Spleen (tissue), 11 donors: ENCODE measurements at regions not wholly inside any gene's neighbourhood (a gene's known extent, or its start where the extent isn't known, plus 50 kb on each side); places are given as distances from the start of the nearest gene placed in this dataset.

Source experiments
- DNase-seq: peaks from one replicate; pipeline ENCODE4 v3.0.0-alpha.2; 2020
- H3K27ac ChIP-seq, 8 donors: fragments of 200-600 bp; sonication (generic) in 7 of 8; 1 replicate in 4 of 8; 2 replicates in 4 of 8; pipeline versions ENCODE4 v1.5.0 to v1.8.0; 2016 to 2021; ENCODE audit warnings: inconsistent platforms in 4 of 8, mild to moderate bottlenecking in 4 of 8, moderate library complexity in 1 of 8
- H3K27me3 ChIP-seq, 7 donors: fragments of 200-600 bp; sonication (generic) in 6 of 7; replicated peaks in 1 of 7; 1 replicate in 4 of 7; 2 replicates in 3 of 7; pipeline versions ENCODE4 v1.5.0 to v1.8.0; 2016 to 2021; ENCODE audit warnings: inconsistent platforms in 3 of 7, mild to moderate bottlenecking in 1 of 7
- H3K36me3 ChIP-seq, 6 donors: fragments of 200-600 bp; sonication (generic) in 5 of 6; 1 replicate in 4 of 6; 2 replicates in 2 of 6; pipeline versions ENCODE4 v1.5.0 to v1.8.0; 2016 to 2021; ENCODE audit warnings: inconsistent platforms in 2 of 6
- H3K4me1 ChIP-seq, 6 donors: fragments of 200-600 bp; sonication (generic) in 5 of 6; 1 replicate in 3 of 6; 2 replicates in 3 of 6; pipeline versions ENCODE4 v1.5.0 to v1.8.0; 2016 to 2021; ENCODE audit warnings: inconsistent platforms in 3 of 6
- H3K4me3 ChIP-seq, 8 donors: fragments of 200-600 bp; sonication (generic) in 7 of 8; 1 replicate in 4 of 8; 2 replicates in 4 of 8; pipeline versions ENCODE4 v1.5.0 to v1.8.0; 2016 to 2021; ENCODE audit warnings: inconsistent platforms in 4 of 8, mild to moderate bottlenecking in 4 of 8, moderate library complexity in 2 of 8
- H3K9me3 ChIP-seq, 8 donors: fragments of 200-600 bp; sonication (generic) in 7 of 8; 1 replicate in 4 of 8; 2 replicates in 4 of 8; pipeline versions ENCODE4 v1.5.0 to v1.8.0; 2016 to 2021; ENCODE audit warnings: inconsistent platforms in 4 of 8
- POLR2A ChIP-seq, 3 donors: fragments of 450-650 bp; IDR thresholded peaks; one replicate each; pipeline ENCODE4 v1.5.1; 2017; ENCODE audit warnings: antibody characterized with exemption in 3 of 3, mild to moderate bottlenecking in 1 of 3
- POLR2AphosphoS5 ChIP-seq, 3 donors: sonication (generic); formaldehyde crosslinking; IDR thresholded peaks; one replicate each; pipeline ENCODE4 v1.5.1; 2017; ENCODE audit warnings: antibody characterized with exemption in 3 of 3
- WGBS, 5 donors: extraction: QIAGEN DNeasy Blood & Tissue Kit in 3 of 5; methylation state at CpG; one replicate each; pipeline versions ENCODE4 v1.1.5 to v1.1.7; 2013 to 2018; 5-methylcytosine and 5-hydroxymethylcytosine counted together
- intact Hi-C: fragments of 100-400 bp; cut with DNase I; formaldehyde crosslinking; loops from one replicate; pipeline ENCODE4 v1.15.0; 2023; ENCODE audit warnings: low total_unique reads
- TF ChIP-seq, protein P1 (sequence below), 11 experiments: fragments of 200-600 bp in 7 of 11; fragments of 450-650 bp in 4 of 11; sonication (generic) in 4 of 11; IDR thresholded peaks in 8 of 11; conservative IDR thresholded peaks in 3 of 11; 1 replicate in 7 of 11; 2 replicates in 4 of 11; pipeline versions ENCODE4 v1.4.0 to v1.8.0; 2016 to 2021; ENCODE audit warnings: antibody characterized with exemption in 11 of 11, inconsistent platforms in 4 of 11, mild to moderate bottlenecking in 1 of 11
- donor health status: healthy with polysubstance abuse.
- donor health status: DM: no; HTN: no; CAD: no; lungs with moderate emphysema.
- donor health status: DM: no; HTN: no; CAD: no.
- donor health status: Bipolar disorder and iron deficiency.
- donor health status: healthy.
- donor health status: DM: no; HTN: no; CAD: no.
- donor health status: DM: yes; HTN: yes; CAD: no.

DNA sequence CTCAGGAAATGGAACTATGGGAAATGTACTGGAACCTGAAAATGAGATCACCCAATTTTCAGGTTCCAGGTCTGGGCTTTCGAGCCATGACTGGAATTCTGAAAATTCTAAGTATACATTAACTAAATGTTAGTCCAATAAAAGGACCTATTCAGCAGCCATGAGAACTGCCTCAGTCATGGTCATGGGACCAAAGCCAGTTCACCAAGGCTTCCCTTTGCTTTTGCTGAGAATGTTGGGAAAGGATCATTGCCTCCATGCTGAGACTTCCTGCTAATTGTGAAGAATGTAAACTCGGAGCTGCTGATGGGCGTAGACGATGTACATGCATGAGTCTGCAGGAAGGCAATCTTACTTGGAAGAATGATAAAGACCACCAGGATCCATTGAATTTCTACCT lies 624.4 kb upstream of the SOX11 start:
- no peak for DNase-seq
- Histone ChIP-seq H3K4me3 (no peak overlapping the region), H3K27ac (no peak overlapping the region), H3K4me1 (no peaks in the 10 kb centered on the region), H3K27me3 (no peaks in the 10 kb centered on the region), H3K9me3 (peaks cover 0 to 6% (median 0%) of the 10 kb centered on the region in 8 donors), H3K36me3 (no peaks in the 10 kb centered on the region)
- intact Hi-C loops, result no loop called here
- TF ChIP-seq POLR2A (IDR thresholded peaks at IDR 0.05), result no peak
- TF ChIP-seq, protein P1, sequence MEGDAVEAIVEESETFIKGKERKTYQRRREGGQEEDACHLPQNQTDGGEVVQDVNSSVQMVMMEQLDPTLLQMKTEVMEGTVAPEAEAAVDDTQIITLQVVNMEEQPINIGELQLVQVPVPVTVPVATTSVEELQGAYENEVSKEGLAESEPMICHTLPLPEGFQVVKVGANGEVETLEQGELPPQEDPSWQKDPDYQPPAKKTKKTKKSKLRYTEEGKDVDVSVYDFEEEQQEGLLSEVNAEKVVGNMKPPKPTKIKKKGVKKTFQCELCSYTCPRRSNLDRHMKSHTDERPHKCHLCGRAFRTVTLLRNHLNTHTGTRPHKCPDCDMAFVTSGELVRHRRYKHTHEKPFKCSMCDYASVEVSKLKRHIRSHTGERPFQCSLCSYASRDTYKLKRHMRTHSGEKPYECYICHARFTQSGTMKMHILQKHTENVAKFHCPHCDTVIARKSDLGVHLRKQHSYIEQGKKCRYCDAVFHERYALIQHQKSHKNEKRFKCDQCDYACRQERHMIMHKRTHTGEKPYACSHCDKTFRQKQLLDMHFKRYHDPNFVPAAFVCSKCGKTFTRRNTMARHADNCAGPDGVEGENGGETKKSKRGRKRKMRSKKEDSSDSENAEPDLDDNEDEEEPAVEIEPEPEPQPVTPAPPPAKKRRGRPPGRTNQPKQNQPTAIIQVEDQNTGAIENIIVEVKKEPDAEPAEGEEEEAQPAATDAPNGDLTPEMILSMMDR (IDR thresholded peaks at IDR 0.05 in 8 of 11, conservative IDR thresholded peaks at IDR 0.05 in 3 of 11), result no peak
- TF ChIP-seq POLR2AphosphoS5 (IDR thresholded peaks at IDR 0.05), result no peak
- 80 to 91% (median 83%) methylated on average over 4 of the region's 4 CpGs for WGBS, 5 donors

DNA sequence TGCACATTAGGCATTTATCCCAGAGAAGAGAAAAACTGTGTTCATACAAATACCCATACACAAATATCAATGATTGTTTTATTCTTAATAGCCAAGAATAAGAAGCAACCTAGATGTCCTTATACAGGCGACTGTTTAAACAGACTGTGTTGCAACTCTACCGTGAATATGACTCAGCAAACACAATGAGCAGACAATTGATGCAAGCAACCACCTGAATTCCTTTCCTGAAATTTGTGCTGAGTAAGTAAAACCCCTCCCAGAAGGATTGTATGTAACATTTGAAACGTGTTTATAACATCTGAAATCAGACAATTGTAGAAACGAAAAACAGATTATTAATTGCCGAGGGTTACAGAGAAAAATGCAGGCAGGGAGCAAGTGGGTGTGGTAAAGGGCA lies 621.9 kb upstream of the SOX11 start:
- no peaks in the 10 kb centered on the region for H3K27me3 ChIP-seq
- intact Hi-C loops, result no loop called here
- H3K27ac ChIP-seq, result no peak overlapping the region
- peaks cover 0 to 6% (median 0%) of the 10 kb centered on the region in 8 donors for H3K9me3 ChIP-seq
- H3K4me3 ChIP-seq, result no peak overlapping the region
- 56 to 71% (median 68%) methylated on average over 5 of the region's 5 CpGs for WGBS, 5 donors
- no peak for TF ChIP-seq POLR2A (IDR thresholded peaks at IDR 0.05)
- TF ChIP-seq POLR2AphosphoS5 (IDR thresholded peaks at IDR 0.05), result no peak
- TF ChIP-seq, protein P1 (IDR thresholded peaks at IDR 0.05 in 8 of 11, conservative IDR thresholded peaks at IDR 0.05 in 3 of 11), result no peak
- DNase-seq, result no peak
- no peaks in the 10 kb centered on the region for H3K4me1 ChIP-seq
- H3K36me3 ChIP-seq, result no peaks in the 10 kb centered on the region

DNA sequence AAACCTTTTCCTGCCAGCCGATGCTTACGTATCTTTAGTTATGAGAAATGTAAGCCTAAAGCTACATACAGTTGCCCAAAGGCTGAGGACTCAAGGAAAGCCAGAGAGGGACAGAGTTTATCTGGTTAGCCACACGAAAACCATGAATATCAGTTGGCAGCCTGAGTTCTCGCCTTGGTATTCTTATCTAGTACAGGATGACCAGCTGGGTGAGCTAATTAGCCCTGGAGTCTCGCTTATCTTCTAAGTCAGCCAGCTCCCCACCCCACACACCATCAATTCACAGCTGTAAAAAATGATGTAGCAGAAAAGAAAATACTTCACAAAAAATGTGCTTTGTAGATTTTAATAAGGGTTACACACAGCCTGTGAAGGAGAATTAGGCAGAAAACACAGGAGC lies 617.5 kb upstream of the SOX11 start:
- 46 to 65% (median 50%) methylated on average over 5 of the region's 5 CpGs for WGBS, 5 donors
- Histone ChIP-seq H3K4me1 (no peaks in the 10 kb centered on the region), H3K27ac (no peak overlapping the region), H3K9me3 (peaks cover 0 to 9% (median 0%) of the 10 kb centered on the region in 8 donors), H3K4me3 (no peak overlapping the region), H3K36me3 (no peaks in the 10 kb centered on the region), H3K27me3 (no peaks in the 10 kb centered on the region)
- intact Hi-C loops, result no loop called here
- DNase-seq, result no peak
- no peak for TF ChIP-seq POLR2AphosphoS5 (IDR thresholded peaks at IDR 0.05)
- TF ChIP-seq, protein P1 (IDR thresholded peaks at IDR 0.05 in 8 of 11, conservative IDR thresholded peaks at IDR 0.05 in 3 of 11), result no peak
- no peak for TF ChIP-seq POLR2A (IDR thresholded peaks at IDR 0.05)

DNA sequence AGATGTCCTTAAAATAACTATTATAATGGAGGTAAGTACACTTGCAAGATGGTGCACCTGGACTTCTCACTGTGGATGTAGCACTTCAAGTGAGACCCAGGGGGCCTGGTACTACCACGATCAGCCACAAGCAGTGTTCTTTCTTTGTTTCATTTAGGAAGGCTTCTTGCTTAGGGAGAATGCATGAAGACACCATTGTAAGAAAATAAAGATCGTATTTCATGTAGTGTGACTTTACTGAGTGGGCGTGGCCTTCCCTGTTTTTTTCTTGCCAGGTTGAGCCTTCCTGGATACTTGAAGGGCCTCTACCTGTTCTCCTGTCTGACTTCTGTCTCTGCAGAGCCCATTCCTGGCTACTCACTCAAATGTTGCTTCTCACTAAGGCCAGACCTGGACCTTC lies 615.6 kb upstream of the SOX11 start:
- 75 to 83% (median 77%) methylated on average over 3 of the region's 3 CpGs for WGBS, 5 donors
- Histone ChIP-seq H3K36me3 (no peaks in the 10 kb centered on the region), H3K27me3 (no peaks in the 10 kb centered on the region), H3K9me3 (peaks cover 0 to 9% (median 0%) of the 10 kb centered on the region in 8 donors), H3K4me3 (no peak overlapping the region), H3K4me1 (no peaks in the 10 kb centered on the region), H3K27ac (no peak overlapping the region)
- DNase-seq, result no peak
- TF ChIP-seq, protein P1 (IDR thresholded peaks at IDR 0.05 in 8 of 11, conservative IDR thresholded peaks at IDR 0.05 in 3 of 11), result no peak
- TF ChIP-seq POLR2A (IDR thresholded peaks at IDR 0.05), result no peak
- intact Hi-C loops, result no loop called here
